IMR-90 (cell line): ENCODE measurements at regions not wholly inside any gene's neighbourhood (a gene's known extent, or its start where the extent isn't known, plus 50 kb on each side); places are given as distances from the start of the nearest gene placed in this dataset.

Source experiments
- ATAC-seq: fragments of 200-7000 bp; cut with Tn5 transposase; 2 replicates; pipeline ENCODE4 v1.9.1; 2020; ENCODE audit warnings: low read depth, mild to moderate bottlenecking, moderate library complexity
- BruUV-seq: library from RNA; stranded (reverse); fragments of 400-500 nt; replicated peaks from 2 replicates; lab custom pipeline; 2021; lab: Mats Ljungman, UMichigan
- CTCF ChIA-PET: fragments of 300-600 bp; formaldehyde crosslinking; extraction: SDS; loops from one replicate; lab custom pipeline; 2021; ENCODE audit warnings: antibody characterized with exemption; lab: Yijun Ruan, JAX
- POLR2A ChIA-PET: fragments of 300-600 bp; sonication (Branson Sonifier 250); formaldehyde crosslinking; loops from one replicate; lab custom pipeline; 2022; ENCODE audit warnings: antibody characterized with exemption; ENCODE audit not compliant: unreplicated experiment; lab: Charles Lee
- DNase-seq: peaks from one replicate; pipeline ENCODE4 v3.0.0; 2013
- H2AFZ ChIP-seq: replicated peaks from 2 replicates; pipeline ENCODE3; 2013; ENCODE audit warnings: low read length, mild to moderate bottlenecking; ENCODE audit not compliant: poor library complexity
- H2AK5ac ChIP-seq: 2 replicates; pipeline ENCODE4 v1.6.1; 2013; ENCODE audit warnings: low read depth, low read length, inconsistent platforms
- H2AK9ac ChIP-seq: replicated peaks from 2 replicates; pipeline ENCODE3; 2013; ENCODE audit warnings: mild to moderate bottlenecking, low read depth, low read length, moderate library complexity; ENCODE audit not compliant: poor library complexity
- H2BK120ac ChIP-seq: 2 replicates; pipeline ENCODE4 v1.6.1; 2013; ENCODE audit warnings: low read depth, low read length, inconsistent platforms
- H2BK15ac ChIP-seq: 3 replicates; pipeline ENCODE4 v1.6.1; 2013; ENCODE audit warnings: low read depth, low read length, inconsistent platforms
- H2BK20ac ChIP-seq: 2 replicates; pipeline ENCODE4 v1.6.1; 2013; ENCODE audit warnings: low read depth, mild to moderate bottlenecking, inconsistent platforms, low read length, moderate library complexity
- H2BK5ac ChIP-seq: 2 replicates; pipeline ENCODE4 v1.6.1; 2013; ENCODE audit warnings: mild to moderate bottlenecking, low read depth, low read length, inconsistent platforms; ENCODE audit not compliant: poor library complexity, severe bottlenecking
- H3K14ac ChIP-seq: replicated peaks from 2 replicates; pipeline ENCODE4 v1.6.1; 2013; ENCODE audit warnings: low read depth, low read length, inconsistent platforms
- H3K18ac ChIP-seq: 2 replicates; pipeline ENCODE4 v1.6.1; 2013; ENCODE audit warnings: low read depth, low read length, control low read depth
- H3K23ac ChIP-seq: 2 replicates; pipeline ENCODE4 v1.6.1; 2013; ENCODE audit warnings: low read depth, low read length, inconsistent platforms
- H3K27ac ChIP-seq: 2 replicates; pipeline ENCODE4 v1.5.1; 2013; ENCODE audit warnings: mild to moderate bottlenecking, control low read depth, low read length; ENCODE audit not compliant: insufficient read depth
- H3K27me3 ChIP-seq: 2 replicates; pipeline ENCODE4 v1.6.1; 2013; ENCODE audit warnings: low read length; ENCODE audit not compliant: control insufficient read depth, insufficient read depth
- H3K36me3 ChIP-seq: 2 replicates; pipeline ENCODE4 v1.6.1; 2013; ENCODE audit warnings: low read length, mixed read lengths; ENCODE audit not compliant: control insufficient read depth, insufficient read depth
- H3K4ac ChIP-seq: 2 replicates; pipeline ENCODE4 v1.6.1; 2013; ENCODE audit warnings: low read depth, low read length, inconsistent platforms
- H3K4me1 ChIP-seq: 2 replicates; pipeline ENCODE4 v1.6.1; 2013; ENCODE audit warnings: low read length, mixed read lengths; ENCODE audit not compliant: control insufficient read depth, insufficient read depth
- H3K4me2 ChIP-seq: 2 replicates; pipeline ENCODE4 v1.6.1; 2013; ENCODE audit warnings: low read depth, mild to moderate bottlenecking, control low read depth, low read length, moderate library complexity
- H3K4me3 ChIP-seq: 2 replicates; pipeline ENCODE4 v1.5.1; 2013; ENCODE audit warnings: low read depth, mild to moderate bottlenecking, control low read depth, low read length, moderate library complexity; ENCODE audit not compliant: insufficient read depth
- H3K56ac ChIP-seq: 2 replicates; pipeline ENCODE4 v1.6.1; 2013; ENCODE audit warnings: low read length, inconsistent platforms; ENCODE audit not compliant: insufficient read depth; ENCODE audit errors: extremely low read depth
- H3K79me1 ChIP-seq, 2 experiments: 2 replicates each; pipeline ENCODE4 v1.6.1; 2013; ENCODE audit warnings: low read length in 2 of 2, inconsistent platforms in 1 of 2, low read depth in 1 of 2
- H3K9ac ChIP-seq: 2 replicates; pipeline ENCODE4 v1.6.1; 2013; ENCODE audit warnings: low read depth, low read length, control low read depth
- H3K9me1 ChIP-seq: 2 replicates; pipeline ENCODE4 v1.6.1; 2013; ENCODE audit warnings: low read length, inconsistent platforms; ENCODE audit not compliant: insufficient read depth
- H3K9me3 ChIP-seq: 2 replicates; pipeline ENCODE4 v1.6.1; 2013; ENCODE audit warnings: low read length; ENCODE audit not compliant: control insufficient read depth, insufficient read depth
- H4K20me1 ChIP-seq: 2 replicates; pipeline ENCODE4 v1.6.1; 2013; ENCODE audit warnings: low read length, inconsistent platforms; ENCODE audit not compliant: insufficient read depth
- H4K5ac ChIP-seq: 2 replicates; pipeline ENCODE4 v1.6.1; 2013; ENCODE audit warnings: mild to moderate bottlenecking, low read depth, low read length, control low read depth
- H4K8ac ChIP-seq, 2 experiments: 2 replicates each; pipeline ENCODE4 v1.6.1; 2013; ENCODE audit warnings: low read depth in 2 of 2, low read length in 2 of 2, control low read depth in 1 of 2, inconsistent platforms in 1 of 2
- H4K91ac ChIP-seq: 2 replicates; pipeline ENCODE4 v1.6.1; 2013; ENCODE audit warnings: low read depth, low read length, inconsistent platforms; ENCODE audit not compliant: insufficient read depth
- CEBPB ChIP-seq: IDR thresholded peaks from 2 replicates; pipeline ENCODE4 v1.6.1; 2012; ENCODE audit warnings: low read depth, low read length, improper control_type of control experiment
- NFE2L2 ChIP-seq: fragments of 150-350 bp; IDR thresholded peaks from 2 replicates; pipeline ENCODE4 v1.6.1; 2016; ENCODE audit warnings: low read depth, mild to moderate bottlenecking, low read length
- POLR2A ChIP-seq: IDR thresholded peaks from 2 replicates; pipeline ENCODE4 v1.6.1; 2012; ENCODE audit warnings: mild to moderate bottlenecking, low read depth, low read length
- RFX5 ChIP-seq: IDR thresholded peaks from 2 replicates; pipeline ENCODE4 v1.8.0; 2012; ENCODE audit warnings: low read depth, mild to moderate bottlenecking, low read length, moderate library complexity
- SMC3 ChIP-seq: fragments of 150-350 bp; IDR thresholded peaks from 2 replicates; pipeline ENCODE4 v1.6.1; 2016; ENCODE audit warnings: low read depth, mild to moderate bottlenecking, antibody characterized with exemption, low read length, moderate library complexity
- WGBS, 2 experiments: methylation state at CpG; one replicate each; pipeline versions ENCODE4 v1.1.5 to v1.1.7; 2013; ENCODE audit warnings: missing lambda C conversion rate in 2 of 2; ENCODE audit not compliant: insufficient read length in 1 of 2; ENCODE audit errors: extremely low coverage in 2 of 2; 5-methylcytosine and 5-hydroxymethylcytosine counted together
- dilution Hi-C: fragments of 300-500 bp; cut with HindIII; formaldehyde crosslinking; loops from one replicate; pipeline ENCODE4 v1.14.3; 2018; ENCODE audit warnings: low sequenced_read_pairs; ENCODE audit not compliant: unreplicated experiment
- in situ Hi-C: fragments of 300-500 bp; cut with MboI; formaldehyde crosslinking; loops from 3 replicates; pipeline ENCODE4 v1.14.3; 2019; ENCODE audit warnings: low sequenced_read_pairs, inconsistent platforms, mixed read lengths
- intact Hi-C: fragments of 100-400 bp; cut with micrococcal nuclease; formaldehyde crosslinking; loops from 2 replicates; pipeline ENCODE4 v1.10.0; 2022

- H4K91ac ChIP-seq = no peak overlapping the region
- DNase-seq (no peak), ATAC-seq (no peak)
- CTCF ChIA-PET = no interaction called here
- H3K9me3 ChIP-seq = peaks cover 11% of the 10 kb centered on the region
- no peak overlapping the region for H2BK15ac ChIP-seq
- in situ Hi-C loops = no loop called here
- H4K8ac ChIP-seq = no peak overlapping the region
- H2AK9ac ChIP-seq = no peak overlapping the region
- H3K14ac ChIP-seq = no peak overlapping the region
- no peak overlapping the region for H2AFZ ChIP-seq
- intact Hi-C loops = no loop called here
- no peak overlapping the region for H3K4ac ChIP-seq
- no TSS peak for BruUV-seq
- no peak overlapping the region for H3K4me2 ChIP-seq
- no peak overlapping the region for H2BK20ac ChIP-seq
- TF ChIP-seq SMC3 (no peak), NFE2L2 (no peak), RFX5 (no peak), CEBPB (no peak), POLR2A (no peak)
- WGBS, 2 experiments = no CpG with 5 or more reads among the region's 2 CpGs
- POLR2A ChIA-PET = no interaction called here
- H3K27me3 ChIP-seq = no peaks in the 10 kb centered on the region
- no peak overlapping the region for H2AK5ac ChIP-seq
- no peaks in the 10 kb centered on the region for H4K20me1 ChIP-seq
- no peaks in the 10 kb centered on the region for H3K36me3 ChIP-seq
- H3K9ac ChIP-seq = no peak overlapping the region
- no peak overlapping the region for H3K27ac ChIP-seq
- no peak overlapping the region for H3K56ac ChIP-seq
- H3K4me1 ChIP-seq = no peaks in the 10 kb centered on the region
- no peak overlapping the region for H3K23ac ChIP-seq
- no peak overlapping the region for H3K18ac ChIP-seq
- dilution Hi-C loops = no loop called here
- no peaks in the 10 kb centered on the region for H3K79me1 ChIP-seq
- H4K5ac ChIP-seq = no peak overlapping the region
- no peak overlapping the region for H2BK5ac ChIP-seq
- H3K4me3 ChIP-seq = no peak overlapping the region
- no peak overlapping the region for H2BK120ac ChIP-seq
- H3K9me1 ChIP-seq = no peaks in the 10 kb centered on the region
Observed at GRCh38 chr20:55580475-55580874, 424.8 kb downstream of the CBLN4 start.
